HL-60 (cell line): ENCODE measurements at regions not wholly inside any gene's neighbourhood (a gene's known extent, or its start where the extent isn't known, plus 50 kb on each side); places are given as distances from the start of the nearest gene placed in this dataset.
"Not testable (repeated sequence)": the region's sequence is repeated elsewhere in the genome, so short reads cannot be mapped to it uniquely, and the experiment has no call there.

Source experiments
- CTCF ChIP-seq: IDR thresholded peaks from one replicate; pipeline ENCODE4 v1.5.1; 2011; ENCODE audit warnings: low read length, control low read depth, inconsistent platforms; ENCODE audit not compliant: insufficient read depth
- GABPA ChIP-seq: IDR thresholded peaks from 2 replicates; pipeline ENCODE4 v1.6.1; 2012; ENCODE audit warnings: low read depth
- POLR2AphosphoS5 ChIP-seq: IDR thresholded peaks from 2 replicates; pipeline ENCODE4 v1.6.1; 2012; ENCODE audit warnings: low read depth
- TF ChIP-seq, protein P1 (sequence below): IDR thresholded peaks from 2 replicates; pipeline ENCODE4 v1.6.1; 2012; ENCODE audit warnings: low read depth; ENCODE audit not compliant: insufficient replicate concordance

GRCh38 chr10:44246287-44246686, 138.6 kb downstream of the CXCL12 start:
- TF ChIP-seq CTCF, POLR2AphosphoS5, GABPA: not testable (repeated sequence)
- TF ChIP-seq, protein P1, sequence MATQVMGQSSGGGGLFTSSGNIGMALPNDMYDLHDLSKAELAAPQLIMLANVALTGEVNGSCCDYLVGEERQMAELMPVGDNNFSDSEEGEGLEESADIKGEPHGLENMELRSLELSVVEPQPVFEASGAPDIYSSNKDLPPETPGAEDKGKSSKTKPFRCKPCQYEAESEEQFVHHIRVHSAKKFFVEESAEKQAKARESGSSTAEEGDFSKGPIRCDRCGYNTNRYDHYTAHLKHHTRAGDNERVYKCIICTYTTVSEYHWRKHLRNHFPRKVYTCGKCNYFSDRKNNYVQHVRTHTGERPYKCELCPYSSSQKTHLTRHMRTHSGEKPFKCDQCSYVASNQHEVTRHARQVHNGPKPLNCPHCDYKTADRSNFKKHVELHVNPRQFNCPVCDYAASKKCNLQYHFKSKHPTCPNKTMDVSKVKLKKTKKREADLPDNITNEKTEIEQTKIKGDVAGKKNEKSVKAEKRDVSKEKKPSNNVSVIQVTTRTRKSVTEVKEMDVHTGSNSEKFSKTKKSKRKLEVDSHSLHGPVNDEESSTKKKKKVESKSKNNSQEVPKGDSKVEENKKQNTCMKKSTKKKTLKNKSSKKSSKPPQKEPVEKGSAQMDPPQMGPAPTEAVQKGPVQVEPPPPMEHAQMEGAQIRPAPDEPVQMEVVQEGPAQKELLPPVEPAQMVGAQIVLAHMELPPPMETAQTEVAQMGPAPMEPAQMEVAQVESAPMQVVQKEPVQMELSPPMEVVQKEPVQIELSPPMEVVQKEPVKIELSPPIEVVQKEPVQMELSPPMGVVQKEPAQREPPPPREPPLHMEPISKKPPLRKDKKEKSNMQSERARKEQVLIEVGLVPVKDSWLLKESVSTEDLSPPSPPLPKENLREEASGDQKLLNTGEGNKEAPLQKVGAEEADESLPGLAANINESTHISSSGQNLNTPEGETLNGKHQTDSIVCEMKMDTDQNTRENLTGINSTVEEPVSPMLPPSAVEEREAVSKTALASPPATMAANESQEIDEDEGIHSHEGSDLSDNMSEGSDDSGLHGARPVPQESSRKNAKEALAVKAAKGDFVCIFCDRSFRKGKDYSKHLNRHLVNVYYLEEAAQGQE = not testable (repeated sequence)
